CD4-positive, CD25-positive, alpha-beta regulatory T cell (primary cell): ENCODE measurements at regions not wholly inside any gene's neighbourhood (a gene's known extent, or its start where the extent isn't known, plus 50 kb on each side); places are given as distances from the start of the nearest gene placed in this dataset.
A peak's percentile ranks its signal among the peaks of the same experiment; 100 is the strongest.
"Not testable (repeated sequence)": the region's sequence is repeated elsewhere in the genome, so short reads cannot be mapped to it uniquely, and the experiment has no call there.

Experiments used
- ATAC-seq, 2 donors: fragments of 150-1000 bp; cut with Tn5 transposase; one replicate each; pipeline ENCODE4 v1.10.0; 2021; ENCODE audit warnings: low read depth in 2 of 2, moderate number of reproducible peaks in 2 of 2, moderate library complexity in 1 of 2
- DNase-seq, 3 donors: peaks; one replicate each; pipeline versions ENCODE4 v3.0.0 to v3.0.0-alpha.2; 2012 to 2022; ENCODE audit warnings: mixed read lengths in 1 of 3
- H3K27ac ChIP-seq: one replicate; pipeline ENCODE4 v1.7.0; 2013; ENCODE audit warnings: mild to moderate bottlenecking, low read length; ENCODE audit not compliant: insufficient read depth, poor library complexity, severe bottlenecking
- H3K27me3 ChIP-seq: one replicate; pipeline ENCODE4 v1.7.0; 2013; ENCODE audit warnings: low read length; ENCODE audit not compliant: control insufficient read depth, insufficient read depth
- H3K36me3 ChIP-seq: one replicate; pipeline ENCODE4 v1.7.0; 2013; ENCODE audit warnings: mild to moderate bottlenecking, low read length, moderate library complexity; ENCODE audit not compliant: control insufficient read depth, insufficient read depth
- H3K4me1 ChIP-seq: 2 replicates; pipeline ENCODE4 v1.7.0; 2013; ENCODE audit warnings: mild to moderate bottlenecking, low read length; ENCODE audit not compliant: insufficient read depth, control insufficient read depth, poor library complexity, severe bottlenecking
- H3K4me3 ChIP-seq: one replicate; pipeline ENCODE4 v1.7.0; 2013; ENCODE audit warnings: low read depth, mild to moderate bottlenecking, low read length, moderate library complexity
- H3K9me3 ChIP-seq, 2 experiments: 1 replicate in 1 of 2; 2 replicates in 1 of 2; pipeline ENCODE4 v1.7.0; 2013; ENCODE audit warnings: low read length in 2 of 2, mild to moderate bottlenecking in 1 of 2, moderate library complexity in 1 of 2; ENCODE audit not compliant: control insufficient read depth in 2 of 2
- H3K27ac Mint-ChIP-seq, 3 donors: one replicate each; pipeline ENCODE4 v1.8.0; 2020 to 2022; ENCODE audit warnings: mild to moderate bottlenecking in 3 of 3, mixed read lengths in 3 of 3, moderate library complexity in 2 of 3
- H3K27me3 Mint-ChIP-seq: one replicate; pipeline ENCODE4 v1.8.0; 2022; ENCODE audit warnings: mild to moderate bottlenecking, mixed read lengths
- H3K36me3 Mint-ChIP-seq: one replicate; pipeline ENCODE4 v1.8.0; 2020; ENCODE audit warnings: mixed read lengths
- H3K4me1 Mint-ChIP-seq, 4 donors: one replicate each; pipeline ENCODE4 v1.8.0; 2020 to 2022; ENCODE audit warnings: mixed read lengths in 4 of 4, mild to moderate bottlenecking in 1 of 4
- H3K4me3 Mint-ChIP-seq, 4 donors: one replicate each; pipeline ENCODE4 v1.8.0; 2020 to 2022; ENCODE audit warnings: mild to moderate bottlenecking in 4 of 4, mixed read lengths in 4 of 4, moderate library complexity in 3 of 4
- H3K9me3 Mint-ChIP-seq, 7 donors: one replicate each; pipeline ENCODE4 v1.8.0; 2020 to 2022; ENCODE audit warnings: mixed read lengths in 7 of 7, mild to moderate bottlenecking in 3 of 7, moderate library complexity in 2 of 7

DNA sequence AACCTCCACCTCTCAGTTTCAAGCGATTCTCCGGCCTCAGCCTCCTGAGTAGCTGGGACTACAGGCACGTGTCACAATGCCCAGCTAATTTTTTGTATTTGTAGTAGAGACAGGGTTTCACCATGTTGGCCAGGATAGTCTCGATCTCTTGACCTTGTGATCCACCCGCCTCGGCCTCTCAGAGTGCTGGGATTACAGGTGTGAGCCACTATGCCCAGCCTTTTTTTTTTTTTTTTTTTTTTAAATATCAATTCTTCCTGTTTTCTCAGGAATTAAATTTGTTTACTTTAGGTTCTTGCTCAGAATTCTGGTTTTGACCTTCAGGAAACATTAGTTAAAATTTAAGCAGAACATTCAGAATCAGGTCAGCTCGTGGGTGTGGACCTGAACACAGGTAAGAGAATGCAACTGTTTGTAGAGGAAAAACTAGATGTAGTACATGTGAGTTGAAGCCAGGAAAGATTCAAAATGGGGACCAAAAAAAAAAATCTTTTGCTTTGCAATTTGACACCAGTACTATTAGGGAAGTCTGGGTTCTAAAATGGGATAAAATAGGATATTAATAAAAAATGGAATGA lies 65.5 kb upstream of the ERV3-1 start:
- H3K4me1 Mint-ChIP-seq, result not testable (repeated sequence)

DNA sequence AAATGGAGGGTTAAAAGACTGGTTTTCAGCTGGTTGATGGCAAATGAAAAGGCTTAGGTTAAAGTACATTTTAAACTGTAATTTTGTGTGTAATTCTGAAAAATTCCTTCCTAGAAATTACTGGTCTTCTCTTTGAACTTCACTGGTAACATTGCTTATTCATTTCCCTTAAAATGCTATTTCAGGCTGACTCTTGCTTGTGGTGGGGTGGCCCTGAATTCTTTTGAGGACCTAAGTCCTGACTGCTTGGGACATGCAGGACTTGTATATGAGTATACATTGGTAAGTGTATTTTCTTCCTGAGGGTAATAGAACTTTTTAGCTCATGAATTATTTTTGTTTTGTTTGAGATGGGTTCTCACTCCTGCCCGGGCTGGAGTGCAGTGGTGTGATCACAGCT lies 63.0 kb upstream of the ERV3-1 start:
- peaks cover 21% of the 10 kb centered on the region for H3K36me3 Mint-ChIP-seq
- not testable (repeated sequence) for DNase-seq, H3K36me3 ChIP-seq, H3K27ac ChIP-seq, ATAC-seq, H3K27me3 ChIP-seq, H3K27me3 Mint-ChIP-seq, H3K9me3 ChIP-seq, H3K4me3 ChIP-seq, H3K9me3 Mint-ChIP-seq, H3K4me3 Mint-ChIP-seq, H3K4me1 ChIP-seq, H3K27ac Mint-ChIP-seq, H3K4me1 Mint-ChIP-seq

More for the DNA sequence above, 65.5 kb upstream of the ERV3-1 start:
- not testable (repeated sequence) for H3K27me3 Mint-ChIP-seq, H3K27ac ChIP-seq, H3K4me3 ChIP-seq, H3K4me1 ChIP-seq, ATAC-seq, DNase-seq, H3K36me3 ChIP-seq, H3K4me3 Mint-ChIP-seq, H3K9me3 Mint-ChIP-seq, H3K9me3 ChIP-seq, H3K27me3 ChIP-seq, H3K27ac Mint-ChIP-seq
- peaks cover 17% of the 10 kb centered on the region for H3K36me3 Mint-ChIP-seq

- H3K9me3 Mint-ChIP-seq, DNase-seq, ATAC-seq, H3K4me1 ChIP-seq, H3K4me3 Mint-ChIP-seq, H3K27me3 Mint-ChIP-seq, H3K36me3 ChIP-seq, H3K27ac ChIP-seq, H3K27me3 ChIP-seq, H3K9me3 ChIP-seq, H3K4me3 ChIP-seq: not testable (repeated sequence)
- H3K36me3 Mint-ChIP-seq, result peaks cover 14% of the 10 kb centered on the region
- peaks cover 3 to 11% (median 10%) of the 10 kb centered on the region in 4 donors for H3K4me1 Mint-ChIP-seq
- H3K27ac Mint-ChIP-seq, result peak overlapping the region in 1 of 3 donors; percentile 78
Observed at GRCh38 chr7:65062566-65062965, 56.1 kb upstream of the ERV3-1 start.

- ATAC-seq, H3K36me3 ChIP-seq, DNase-seq, H3K4me3 Mint-ChIP-seq, H3K4me3 ChIP-seq, H3K9me3 ChIP-seq, H3K27ac ChIP-seq, H3K27ac Mint-ChIP-seq, H3K9me3 Mint-ChIP-seq, H3K27me3 ChIP-seq, H3K27me3 Mint-ChIP-seq, H3K4me1 ChIP-seq: not testable (repeated sequence)
- Mint-ChIP-seq H3K36me3 (peaks cover 26% of the 10 kb centered on the region), H3K4me1 (peaks cover 3 to 20% (median 14%) of the 10 kb centered on the region in 4 donors)
Observed at GRCh38 chr7:65059247-65059646, 52.8 kb upstream of the ERV3-1 start.
